ENCODE measurements at regions not wholly inside any gene's neighbourhood (a gene's known extent, or its start where the extent isn't known, plus 50 kb on each side); places are given as distances from the start of the nearest gene placed in this dataset.

- TF ChIP-seq RFX5 (IDR thresholded peaks at IDR 0.05; ENCODE audit: low read length) = no peak
- no peak for TF ChIP-seq ZBTB33 (IDR thresholded peaks at IDR 0.05; ENCODE audit: borderline replicate concordance, low read depth)
- no peak for TF ChIP-seq CTCF (IDR thresholded peaks at IDR 0.05)
Observed at GRCh38 chr13:76503766-76504165, 382.4 kb downstream of the KCTD12 start.
